Activated T-cell treated with anti-CD3 and anti-CD28 coated beads for 48 hours (primary cell): ENCODE measurements at regions not wholly inside any gene's neighbourhood (a gene's known extent, or its start where the extent isn't known, plus 50 kb on each side); places are given as distances from the start of the nearest gene placed in this dataset.

Experiments
- DNase-seq: peaks from one replicate; pipeline ENCODE4 v3.0.0-alpha.2; 2020; ENCODE audit warnings: low read depth

DNA sequence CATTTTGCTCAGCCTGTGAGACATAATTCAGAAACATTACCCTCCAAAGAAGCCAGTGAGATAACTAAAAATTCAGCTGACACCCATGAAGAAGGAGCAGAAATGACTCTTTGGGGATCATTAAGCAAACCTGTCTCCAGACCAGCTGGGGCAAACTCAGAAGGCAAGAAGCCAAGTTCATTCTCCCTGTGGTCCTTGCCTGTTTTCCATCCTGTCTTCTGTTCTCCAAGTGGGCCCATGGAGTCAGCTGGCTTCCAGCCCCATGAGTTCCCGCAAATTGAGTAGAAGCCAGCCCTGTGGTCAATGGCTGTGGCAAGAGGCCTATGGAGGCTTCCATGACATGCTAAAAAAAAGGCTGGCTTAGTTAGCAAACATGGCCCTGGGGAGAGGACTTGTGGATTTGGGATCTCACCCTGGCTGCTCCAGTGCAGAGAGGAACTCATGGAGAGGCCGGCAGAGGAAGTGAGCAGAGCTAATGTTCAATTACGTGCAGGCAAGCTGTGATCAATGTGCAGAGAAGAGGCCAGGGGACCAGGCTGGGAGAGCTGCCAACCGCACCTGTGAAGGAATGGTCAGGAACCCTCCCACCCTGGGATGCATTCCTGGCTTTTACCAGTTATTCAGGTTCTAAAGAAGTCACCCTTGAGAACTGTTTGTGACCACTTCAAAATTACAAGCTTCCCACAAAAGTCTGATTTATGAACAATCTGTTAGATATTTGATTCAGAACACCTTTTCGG lies 229.1 kb downstream of the TSHZ3 start:
- no peak for DNase-seq

DNA sequence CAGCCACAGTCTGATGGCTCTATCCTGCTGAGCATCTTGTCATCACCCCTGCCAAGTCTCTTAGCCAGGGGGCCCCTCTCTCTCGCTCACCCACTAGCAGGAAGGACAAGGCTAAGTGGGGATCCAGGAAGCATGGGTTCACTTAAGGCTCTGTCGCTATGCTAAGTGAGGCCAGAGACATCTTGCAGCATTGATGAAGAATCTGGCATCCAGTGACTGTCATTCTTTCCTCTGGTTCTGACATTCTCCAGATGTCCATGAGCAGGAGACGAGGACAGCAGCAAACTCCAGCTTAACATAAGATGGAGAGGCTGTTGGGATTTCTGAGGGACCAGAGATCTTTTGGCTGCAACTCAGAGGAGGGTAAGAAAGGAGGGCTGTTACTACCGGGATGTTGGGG lies 230.2 kb downstream of the TSHZ3 start:
- no peak for DNase-seq

DNA sequence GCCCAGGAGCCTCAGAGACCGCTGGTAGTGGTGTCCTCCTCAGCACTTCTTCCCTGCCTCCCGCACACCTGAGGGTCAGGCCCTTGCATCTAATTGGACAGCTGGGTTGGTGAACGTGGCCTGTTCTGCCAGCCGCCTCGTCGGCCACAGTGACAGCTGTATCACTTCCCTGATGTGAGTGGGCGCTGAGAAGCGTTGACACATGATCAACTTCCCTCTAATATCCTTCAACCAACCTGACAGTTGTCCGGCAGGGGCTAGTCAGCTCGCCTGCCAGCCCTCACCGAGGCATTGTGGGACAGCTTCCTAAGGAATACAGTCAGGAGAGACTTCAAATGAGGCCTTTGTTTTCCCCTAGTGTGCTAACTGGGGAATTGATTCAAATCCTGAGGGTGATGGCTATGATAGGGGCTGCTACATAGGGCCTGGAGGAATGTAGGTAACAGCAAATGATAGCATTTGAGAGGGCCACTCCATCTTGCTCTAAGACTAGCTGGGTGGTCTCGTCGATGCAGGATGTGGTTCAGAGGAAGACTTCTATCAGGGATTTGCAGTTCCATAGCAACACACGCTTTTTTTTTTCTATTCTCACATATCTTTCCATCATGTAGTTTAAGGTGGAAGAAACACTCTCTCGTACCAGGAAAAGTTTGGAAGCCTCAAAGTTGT lies 230.8 kb downstream of the TSHZ3 start:
- DNase-seq = no peak

DNA sequence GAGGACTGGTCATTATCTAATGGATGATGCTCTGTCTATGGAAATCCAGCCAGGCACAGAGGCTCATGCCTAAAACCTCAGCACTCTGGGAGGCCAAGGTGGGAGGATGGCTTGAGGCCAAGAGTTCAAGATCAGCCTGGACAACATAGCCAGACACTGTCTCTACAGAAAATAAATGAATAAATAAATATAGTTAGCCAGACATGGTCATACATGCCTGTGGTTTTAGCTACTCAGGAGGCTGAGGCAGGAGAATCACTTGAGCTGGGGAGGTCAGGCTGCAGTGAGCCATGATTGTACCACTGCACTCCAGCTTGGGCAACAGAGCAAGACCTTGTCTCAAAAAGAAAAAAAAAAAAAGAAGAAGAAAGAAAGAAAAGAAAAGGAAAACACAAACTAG lies 234.7 kb downstream of the TSHZ3 start:
- no peak for DNase-seq

DNA sequence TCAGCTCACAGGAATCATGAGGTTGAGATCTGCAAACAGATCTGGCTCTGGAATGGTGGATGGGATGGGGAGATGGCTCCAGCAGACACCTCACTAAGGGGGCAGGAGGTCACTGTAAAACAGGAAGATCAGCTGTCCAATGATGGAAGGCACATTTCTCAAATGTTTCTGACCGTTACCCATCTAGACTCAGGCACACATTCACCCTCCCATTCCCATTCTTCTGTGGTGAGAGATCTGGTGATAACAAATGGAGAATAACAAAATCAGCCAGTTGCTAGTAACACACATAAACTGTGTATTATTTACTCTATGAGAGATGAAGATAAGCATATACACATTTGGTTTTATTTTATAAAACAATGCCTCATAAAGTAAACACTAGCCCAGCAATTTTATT lies 235.9 kb downstream of the TSHZ3 start:
- DNase-seq = no peak

DNA sequence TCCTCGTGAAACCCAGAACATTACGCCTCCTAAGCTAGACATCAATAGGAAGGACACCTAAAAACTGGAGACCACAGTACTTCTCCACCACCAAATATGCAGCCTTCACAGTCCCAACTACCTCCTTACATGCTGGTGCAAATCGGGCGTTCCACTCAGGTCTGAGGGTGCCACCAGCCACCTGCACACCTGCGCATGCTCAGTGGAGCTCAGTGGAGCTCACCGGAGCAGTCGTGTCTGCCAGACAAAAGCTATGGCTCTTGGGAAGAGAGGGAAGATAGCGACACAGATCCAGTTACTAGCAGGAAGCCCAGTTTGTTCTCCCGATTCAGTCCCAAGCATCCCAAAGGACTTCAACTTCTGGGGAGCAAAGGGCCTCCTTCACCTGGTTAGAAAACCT lies 237.1 kb downstream of the TSHZ3 start:
- no peak for DNase-seq

DNA sequence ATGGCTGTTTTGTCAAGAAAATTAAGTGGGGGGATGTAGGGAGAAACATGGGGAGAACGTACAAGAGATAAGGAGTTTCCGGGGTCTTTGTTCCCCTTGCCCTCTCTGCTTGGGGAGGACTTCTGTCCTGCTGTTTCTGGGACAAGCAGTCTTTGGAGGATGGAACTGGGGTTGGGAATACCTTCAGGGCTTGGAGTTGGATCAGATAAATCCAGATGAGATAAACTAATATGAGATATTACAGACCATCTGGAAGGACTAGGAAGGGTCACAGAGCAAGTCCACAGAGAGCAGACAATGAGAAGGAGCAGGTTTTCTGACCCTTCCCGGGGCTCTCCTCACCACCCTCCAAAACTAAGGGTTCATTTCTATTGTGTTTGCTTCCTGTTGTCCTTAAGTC lies 237.5 kb downstream of the TSHZ3 start:
- no peak for DNase-seq

DNA sequence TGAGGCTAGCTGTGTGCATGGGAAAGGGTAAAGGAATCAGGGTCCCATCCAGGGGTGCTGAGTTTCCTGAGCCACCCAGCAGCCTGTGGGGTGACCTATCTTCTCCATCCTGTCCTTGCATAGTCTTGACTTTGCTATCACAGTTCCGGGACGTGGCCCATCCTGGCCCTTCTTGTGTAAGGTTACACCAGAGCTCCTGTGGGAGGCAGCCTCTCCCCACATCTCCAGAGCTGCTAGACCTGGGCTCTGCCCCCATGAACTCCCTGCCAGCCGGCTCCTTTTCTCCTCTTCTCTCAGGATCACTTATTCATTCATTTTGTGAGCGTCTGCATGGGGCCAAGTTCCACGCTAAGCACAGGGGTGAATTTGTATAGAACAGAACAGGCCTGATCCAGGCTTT lies 238.9 kb downstream of the TSHZ3 start:
- no peak for DNase-seq

DNA sequence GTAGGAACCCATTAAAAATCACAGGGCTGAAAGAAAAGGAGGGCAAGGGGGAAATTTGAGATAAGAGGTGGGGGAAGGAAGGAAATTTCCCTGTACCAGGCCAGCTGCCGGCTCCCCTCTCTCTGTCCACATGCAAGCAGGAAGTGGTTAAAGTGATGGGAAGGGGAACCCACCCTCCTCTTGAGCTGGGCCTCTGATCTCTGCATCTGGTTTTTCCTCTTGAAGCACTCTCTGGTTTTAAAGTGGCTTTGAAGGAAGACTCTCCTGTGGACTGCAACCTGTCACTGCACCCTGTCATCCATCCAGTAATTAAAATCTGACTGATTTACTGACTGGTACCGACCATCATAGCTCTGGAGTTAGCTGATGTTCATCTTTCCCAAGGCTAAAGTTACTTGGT lies 239.6 kb downstream of the TSHZ3 start:
- no peak for DNase-seq

DNA sequence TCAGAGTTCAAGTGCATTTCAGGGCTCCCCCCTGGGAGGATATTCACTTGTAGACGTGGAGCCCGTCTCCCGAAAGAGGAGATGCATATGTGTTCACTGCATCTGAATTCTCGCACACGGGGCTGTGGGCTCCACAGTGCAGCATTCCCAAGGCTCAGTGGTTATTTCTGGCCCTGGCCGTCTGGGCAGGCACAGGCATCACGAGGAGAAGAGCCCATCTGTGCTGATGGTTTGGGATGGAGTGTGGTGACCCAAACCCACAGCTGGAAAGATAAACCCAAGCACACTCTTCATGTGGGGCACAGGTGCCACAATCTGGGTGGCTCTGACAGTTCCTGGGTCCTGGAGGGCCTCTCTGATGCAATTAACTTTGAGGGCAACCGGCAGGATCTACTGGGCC lies 242.1 kb downstream of the TSHZ3 start:
- DNase-seq = no peak

DNA sequence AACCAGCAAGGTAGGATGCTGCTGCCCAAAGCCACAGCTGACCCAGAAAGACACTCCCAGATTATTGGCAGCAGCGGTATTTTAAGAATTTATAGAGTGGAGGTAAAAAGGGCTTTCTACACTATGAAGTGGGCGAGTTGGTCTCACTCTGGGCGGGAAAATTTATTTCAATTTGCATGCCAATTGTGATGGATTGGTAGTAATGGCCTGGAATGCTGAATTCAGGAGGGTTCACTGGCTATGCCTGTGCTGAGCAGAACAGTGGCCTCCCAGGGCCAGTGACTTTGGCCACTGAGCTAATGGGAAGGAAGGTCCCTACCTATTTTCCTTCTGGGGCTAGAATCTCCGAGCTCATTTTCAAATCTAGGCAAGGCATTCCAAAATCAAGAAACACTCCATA lies 243.5 kb downstream of the TSHZ3 start:
- no peak for DNase-seq

DNA sequence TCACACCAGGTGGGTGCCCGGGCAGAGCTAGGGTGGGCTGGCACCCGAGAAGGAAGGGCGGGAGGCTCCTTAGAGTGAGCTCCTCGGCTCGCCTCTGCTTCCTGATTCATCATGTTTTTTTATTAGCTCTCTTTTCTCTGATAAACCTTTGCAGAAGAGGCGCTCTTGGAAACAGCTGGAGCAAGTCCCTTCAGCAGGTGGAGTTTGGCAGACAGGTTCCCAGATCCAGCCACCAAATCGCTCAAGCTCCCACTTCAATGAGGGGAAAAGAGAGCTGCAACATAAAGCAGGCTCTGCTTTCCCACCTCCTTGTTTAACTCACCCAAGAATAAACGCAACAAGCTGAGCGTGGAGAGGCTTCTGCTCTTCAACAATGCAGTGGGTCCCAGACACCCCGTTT lies 244.8 kb downstream of the TSHZ3 start:
- no peak for DNase-seq

DNA sequence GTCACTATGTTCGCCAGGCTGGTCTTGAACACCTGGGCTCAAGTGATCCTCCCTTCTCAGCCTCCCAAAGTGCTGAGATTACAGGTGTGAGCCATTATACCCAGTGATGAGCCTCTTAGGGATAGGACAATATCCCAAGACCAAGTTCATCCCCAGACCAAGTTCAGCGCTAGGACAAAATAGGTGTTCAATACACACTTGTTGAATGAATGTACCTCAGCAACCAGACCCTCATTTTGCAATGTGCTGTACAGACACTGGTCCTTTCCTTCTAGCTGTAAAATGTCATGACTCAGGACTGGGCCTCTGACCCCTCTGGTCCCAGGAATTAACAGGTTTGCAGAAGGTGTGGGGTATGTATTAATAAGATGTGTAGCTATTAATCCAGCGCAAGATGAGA lies 246.0 kb downstream of the TSHZ3 start:
- no peak for DNase-seq

DNA sequence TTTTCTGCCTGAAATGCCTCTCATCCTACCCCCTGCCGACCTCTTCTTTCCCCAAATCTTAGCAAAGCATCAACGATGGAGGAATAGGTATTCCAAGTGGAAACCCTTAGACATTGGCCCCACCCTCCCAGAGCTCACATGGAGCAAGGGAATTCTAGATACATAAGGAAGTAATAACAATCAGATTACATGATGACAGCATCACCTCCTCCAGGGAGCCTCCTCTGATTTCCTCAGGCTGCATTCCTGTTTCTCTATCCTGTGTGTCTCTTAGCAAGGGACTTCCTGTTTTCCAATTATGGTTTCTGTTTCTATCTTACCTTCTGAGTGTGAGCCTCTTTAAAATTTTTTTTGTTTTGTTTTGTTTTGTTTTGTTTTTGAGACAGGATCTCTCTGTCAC lies 246.6 kb downstream of the TSHZ3 start:
- DNase-seq = no peak

DNA sequence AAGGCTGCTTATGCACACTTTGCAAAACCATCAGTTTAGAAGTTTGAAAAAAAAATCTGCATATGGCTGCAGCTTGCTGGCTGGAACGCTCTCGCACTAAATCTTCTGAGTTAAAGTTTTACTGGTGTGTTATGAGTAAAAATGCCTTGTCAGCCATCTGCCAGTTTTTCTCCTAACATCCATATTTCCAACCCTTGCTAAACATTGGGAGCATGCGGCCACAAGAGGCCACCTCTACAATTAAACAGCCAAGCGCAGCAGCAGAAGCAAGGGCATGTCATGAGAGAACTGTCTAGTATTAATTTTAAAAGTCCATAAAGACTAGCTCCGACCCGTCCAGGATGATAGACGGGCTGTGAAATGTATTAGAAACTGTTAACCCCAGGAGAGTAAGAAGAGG lies 248.3 kb downstream of the TSHZ3 start:
- DNase-seq = no peak

DNA sequence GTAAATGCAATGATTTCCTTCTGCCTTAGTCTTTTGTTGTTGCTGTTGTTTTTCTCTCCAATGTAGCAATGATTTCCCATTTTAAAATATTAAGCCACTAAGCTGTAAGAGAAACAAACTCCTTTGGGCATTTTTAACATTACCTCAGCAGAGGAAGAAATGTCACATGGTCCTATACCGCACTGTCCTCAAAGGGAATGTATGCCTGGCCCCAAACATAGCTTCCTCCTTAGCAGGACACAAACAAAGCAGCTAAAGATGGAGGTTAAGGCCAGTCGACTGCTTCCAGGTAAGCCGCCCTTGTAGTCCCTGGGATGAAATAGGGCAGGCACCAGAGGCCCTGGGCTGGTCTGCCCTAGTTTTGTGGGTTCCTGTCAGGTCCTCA lies 249.0 kb downstream of the TSHZ3 start:
- DNase-seq = no peak

DNA sequence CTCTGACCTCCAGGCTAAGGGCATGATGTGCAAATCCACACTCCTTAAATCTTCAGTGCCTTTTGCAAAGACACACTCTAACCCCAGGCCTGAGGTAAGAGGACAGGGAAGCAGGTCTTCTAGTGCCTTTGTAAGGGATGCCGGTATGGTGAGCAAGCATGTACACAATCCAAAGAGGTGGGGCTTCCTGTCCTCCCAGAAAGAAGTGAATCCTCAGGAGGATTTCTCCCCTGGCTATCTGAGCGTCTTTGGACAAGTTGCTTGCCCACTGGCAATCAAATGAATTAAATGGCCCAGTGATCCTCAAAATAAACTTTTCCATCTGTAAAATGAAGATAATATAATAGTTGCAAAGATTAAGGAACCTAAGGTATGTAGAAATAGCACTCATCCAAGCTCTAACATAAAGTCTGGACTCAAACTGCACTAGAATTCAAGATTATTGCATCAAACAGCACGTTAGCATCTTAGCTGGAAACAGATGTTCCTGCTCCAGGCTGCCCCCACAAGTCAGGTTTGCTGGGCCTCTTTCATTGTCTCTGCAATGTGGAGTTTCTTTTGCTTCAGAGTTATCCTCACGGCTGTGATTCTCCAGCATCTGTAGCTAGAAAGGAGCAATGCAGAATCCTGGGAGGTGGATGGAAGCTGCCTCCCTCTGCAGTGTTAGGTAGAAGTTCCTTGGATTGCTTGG lies 249.6 kb downstream of the TSHZ3 start:
- no peak for DNase-seq

DNA sequence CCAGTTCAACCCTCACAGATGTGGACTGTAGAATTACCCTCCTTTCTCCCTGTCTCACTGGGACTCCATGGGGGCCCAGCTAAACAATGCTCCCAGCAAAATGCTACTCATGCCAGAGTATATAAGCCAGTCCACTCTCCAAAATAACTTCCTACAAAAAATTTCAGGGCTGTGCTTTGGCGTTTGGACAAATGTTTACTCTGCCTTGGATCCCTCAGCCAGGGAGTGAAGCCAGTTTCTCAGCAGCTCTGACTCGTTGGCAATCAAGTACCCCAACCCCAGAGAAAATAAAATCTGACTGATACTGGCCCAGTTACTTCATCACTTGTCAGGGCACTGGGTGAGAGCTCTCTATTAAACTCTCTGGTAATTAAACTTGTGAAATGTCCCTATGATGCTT lies 250.4 kb downstream of the TSHZ3 start:
- no peak for DNase-seq

DNA sequence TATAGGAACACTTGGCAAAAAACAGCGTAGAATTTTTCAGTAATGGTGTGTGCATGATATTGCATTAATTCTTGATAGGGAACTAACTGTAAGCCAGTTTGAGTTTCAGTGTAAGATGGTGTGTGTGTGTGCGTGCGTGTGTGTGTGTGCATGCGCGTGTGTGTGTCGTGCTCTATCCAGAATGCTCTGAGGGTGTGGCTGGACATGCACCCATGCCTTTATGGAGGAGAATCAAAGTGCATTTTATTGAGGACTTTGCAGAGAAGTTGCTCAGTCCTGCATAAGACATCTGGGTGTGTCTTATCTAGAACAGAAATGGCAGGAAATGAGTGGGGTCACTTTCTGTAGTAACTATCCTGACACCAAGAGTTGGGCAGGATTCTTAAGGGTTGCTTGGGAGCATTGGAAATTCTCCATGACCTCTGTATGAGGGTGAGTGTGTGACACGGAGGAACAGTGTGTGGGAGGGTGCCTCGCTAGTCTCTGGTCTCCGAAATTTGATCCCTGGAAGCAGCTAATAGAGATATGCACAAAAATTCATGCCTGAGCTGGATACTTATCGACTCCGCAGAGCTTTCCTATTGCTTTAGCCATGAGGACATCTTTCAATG lies 252.2 kb downstream of the TSHZ3 start:
- DNase-seq = no peak

DNA sequence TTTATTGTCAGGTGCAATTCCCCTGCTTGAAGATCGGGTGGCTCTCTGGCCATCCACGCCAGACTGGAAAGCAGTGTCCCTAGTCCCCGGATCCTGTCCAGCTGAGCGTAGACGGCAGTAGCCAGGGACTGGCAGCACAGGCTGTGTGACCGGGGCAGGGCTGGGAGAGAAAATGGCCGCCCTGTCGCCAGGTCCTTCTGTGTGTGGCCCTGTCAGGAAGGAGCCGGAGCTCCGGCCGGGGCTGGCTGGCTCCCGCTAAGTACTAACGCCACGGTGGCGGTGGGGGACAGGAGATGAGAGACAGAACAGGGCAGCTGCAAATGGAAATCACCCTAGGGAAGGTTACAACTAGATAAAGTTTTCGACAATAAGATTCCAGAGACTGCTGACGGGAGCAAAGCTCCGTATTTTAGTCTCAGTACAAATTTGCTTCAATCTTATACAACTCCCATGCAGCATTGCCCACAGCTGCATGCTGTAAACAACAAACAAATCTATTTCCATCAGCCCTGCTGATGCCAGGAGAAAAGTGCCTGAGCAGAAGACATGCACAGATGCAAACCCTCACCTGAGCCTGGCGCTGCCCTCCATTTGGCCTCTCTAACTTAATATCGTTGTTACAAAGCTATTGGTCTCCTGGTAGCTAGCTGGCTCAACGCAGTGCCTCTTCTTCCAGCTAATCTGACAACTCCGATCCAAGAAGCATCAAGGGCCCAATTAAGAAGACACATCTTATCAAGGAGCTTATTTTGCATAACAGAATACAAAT lies 253.0 kb downstream of the TSHZ3 start:
- no peak for DNase-seq

DNA sequence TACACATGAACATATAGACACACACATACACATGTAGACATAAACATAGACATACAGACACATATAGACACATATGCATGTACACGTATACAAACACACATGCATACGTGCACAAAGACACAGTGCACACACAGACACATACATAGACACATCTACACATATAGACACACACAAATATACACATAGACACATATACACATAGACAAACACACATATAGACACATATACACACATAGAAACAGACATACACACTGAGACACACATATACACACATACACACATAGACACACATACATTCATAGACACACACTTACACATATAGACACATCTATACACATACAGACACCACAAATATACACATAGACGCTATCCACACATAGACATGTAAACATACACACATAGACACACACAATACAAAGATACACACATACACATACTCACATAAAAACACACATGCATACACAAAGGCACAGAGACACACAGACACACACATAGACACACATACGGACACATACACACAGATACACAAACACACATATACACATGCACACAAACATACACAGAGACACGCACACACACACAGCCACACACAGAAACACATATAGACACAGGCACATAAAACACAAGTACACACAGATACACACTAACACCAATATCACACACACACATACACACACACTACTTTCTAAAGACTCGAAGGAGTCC lies 254.0 kb downstream of the TSHZ3 start:
- DNase-seq = no peak

DNA sequence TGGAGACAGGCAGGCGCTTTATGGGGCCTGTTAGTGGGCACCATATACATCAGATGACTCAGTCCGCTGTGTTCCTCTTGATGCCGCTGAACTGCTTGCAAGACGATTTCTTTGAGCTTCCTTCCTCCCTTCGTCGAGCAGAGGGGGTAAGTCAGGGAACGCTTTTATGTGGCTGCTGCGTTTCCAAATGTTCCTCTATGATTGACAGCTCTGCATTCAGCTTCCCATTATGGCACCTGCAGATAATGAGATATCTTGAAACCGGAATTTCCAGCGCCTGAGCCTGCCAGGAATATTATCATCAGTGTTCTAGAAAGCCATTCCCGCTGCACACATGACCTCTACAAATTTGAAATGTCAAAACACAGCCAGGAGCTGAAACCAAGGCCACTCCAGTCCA lies 257.0 kb downstream of the TSHZ3 start:
- no peak for DNase-seq
